Activated CD4-positive, alpha-beta T cell treated with anti-CD3 and anti-CD28 coated beads, Interleukin-2, amount 10 ng/mL, durations not matched to agents 7 days and 5 days (primary cell): ENCODE measurements at regions not wholly inside any gene's neighbourhood (a gene's known extent, or its start where the extent isn't known, plus 50 kb on each side); places are given as distances from the start of the nearest gene placed in this dataset.
"Not testable (repeated sequence)": the region's sequence is repeated elsewhere in the genome, so short reads cannot be mapped to it uniquely, and the experiment has no call there.

Source experiments
- CTCF ChIA-PET: fragments of 350-600 bp; sonication (Branson Sonifier 250); formaldehyde crosslinking; loops from one replicate; lab custom pipeline; 2021; ENCODE audit warnings: antibody characterized with exemption; lab: Charles Lee
- POLR2A ChIA-PET: fragments of 350-600 bp; sonication (Branson Sonifier 250); formaldehyde crosslinking; loops from one replicate; lab custom pipeline; 2021; ENCODE audit warnings: antibody characterized with exemption; lab: Charles Lee
- DNase-seq: peaks from one replicate; pipeline ENCODE4 v3.0.0-alpha.2; 2020
- H3K27ac Mint-ChIP-seq: one replicate; pipeline ENCODE4 v1.8.0; 2021; ENCODE audit warnings: mild to moderate bottlenecking, moderate library complexity, mixed read lengths
- H3K27me3 Mint-ChIP-seq: one replicate; pipeline ENCODE4 v1.8.0; 2021; ENCODE audit warnings: mixed read lengths
- H3K36me3 Mint-ChIP-seq: one replicate; pipeline ENCODE4 v1.8.0; 2021; ENCODE audit warnings: low read depth, mixed read lengths
- H3K4me1 Mint-ChIP-seq: one replicate; pipeline ENCODE4 v1.8.0; 2021; ENCODE audit warnings: mixed read lengths
- H3K4me3 Mint-ChIP-seq: one replicate; pipeline ENCODE4 v1.8.0; 2021; ENCODE audit warnings: mild to moderate bottlenecking, moderate library complexity, mixed read lengths
- H3K9me3 Mint-ChIP-seq: one replicate; pipeline ENCODE4 v1.8.0; 2021; ENCODE audit warnings: mixed read lengths

DNA sequence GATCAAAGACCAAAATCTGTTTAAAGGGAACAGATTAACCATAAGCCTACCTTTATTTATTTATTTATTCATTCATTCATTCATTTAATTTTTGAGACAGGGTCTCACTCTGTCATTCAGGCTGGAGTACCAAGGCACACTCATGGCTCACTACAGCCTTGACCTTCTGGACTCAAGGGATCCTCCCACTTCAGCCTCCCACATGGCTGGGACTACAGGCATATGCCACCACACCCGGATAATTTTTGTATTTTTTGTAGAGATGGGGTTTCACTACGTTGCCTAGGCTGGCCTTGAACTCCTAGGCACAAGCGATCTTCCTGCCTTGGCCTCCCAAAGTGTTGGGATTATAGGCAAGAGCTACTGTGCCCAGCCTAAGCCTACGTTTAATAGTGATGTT, 338.3 kb downstream of the SRGAP2C start:
- H3K4me3 Mint-ChIP-seq, H3K27ac Mint-ChIP-seq, DNase-seq, H3K27me3 Mint-ChIP-seq, POLR2A ChIA-PET, H3K9me3 Mint-ChIP-seq, CTCF ChIA-PET, H3K36me3 Mint-ChIP-seq: not testable (repeated sequence)
- peaks cover 26% of the 10 kb centered on the region for H3K4me1 Mint-ChIP-seq

GRCh38 chr1:121525355-121525754, 340.6 kb downstream of the SRGAP2C start:
- Mint-ChIP-seq H3K36me3 (peaks cover 4% of the 10 kb centered on the region), H3K27ac (no peak overlapping the region), H3K27me3 (no peaks in the 10 kb centered on the region), H3K4me1 (peaks cover 19% of the 10 kb centered on the region), H3K9me3 (peaks cover 4% of the 10 kb centered on the region), H3K4me3 (no peak overlapping the region)
- CTCF ChIA-PET, result no interaction called here
- POLR2A ChIA-PET, result no interaction called here
- DNase-seq, result no peak

DNA sequence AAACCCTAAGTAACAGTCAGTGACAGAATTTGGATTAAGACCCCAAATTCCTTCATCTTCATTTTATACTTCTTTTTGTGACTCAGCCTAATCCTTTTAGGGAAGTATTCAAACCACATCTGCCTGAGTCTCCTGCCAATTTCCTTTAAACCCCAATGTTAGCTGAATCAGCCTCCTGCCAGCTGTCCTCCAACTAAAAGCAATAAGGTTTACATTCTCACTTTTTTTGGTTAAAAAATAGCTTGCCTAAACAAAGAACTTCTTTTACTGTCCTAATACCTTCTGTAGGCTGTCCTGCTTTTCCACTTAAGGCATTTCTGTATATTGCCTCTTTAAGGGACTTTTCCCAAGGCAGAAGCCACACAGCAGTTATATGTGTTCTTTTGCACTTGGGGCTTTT, 344.2 kb downstream of the SRGAP2C start:
- H3K4me3 Mint-ChIP-seq, H3K27ac Mint-ChIP-seq, DNase-seq, POLR2A ChIA-PET, CTCF ChIA-PET, H3K36me3 Mint-ChIP-seq, H3K9me3 Mint-ChIP-seq, H3K27me3 Mint-ChIP-seq: not testable (repeated sequence)
- H3K4me1 Mint-ChIP-seq, result peaks cover 12% of the 10 kb centered on the region

DNA sequence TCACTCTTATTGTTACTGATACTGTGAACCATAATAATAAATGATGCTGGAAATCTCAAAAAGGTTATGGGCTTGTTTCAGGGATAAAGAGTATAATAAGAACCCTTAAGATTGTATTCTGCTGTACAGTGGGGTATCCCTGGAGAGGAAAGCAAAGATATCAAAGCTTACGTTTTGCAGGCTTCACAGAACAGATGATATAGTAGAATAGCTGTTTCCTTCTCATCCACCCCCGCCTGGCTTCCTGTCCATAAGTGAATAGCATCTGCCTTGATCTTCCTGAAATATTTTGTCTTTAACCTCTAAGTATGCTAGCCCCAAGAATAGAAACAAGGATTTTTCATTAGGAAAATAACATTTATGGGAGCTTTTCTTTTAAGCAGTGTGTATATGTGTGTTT, 345.3 kb downstream of the SRGAP2C start:
- H3K27ac Mint-ChIP-seq, H3K4me3 Mint-ChIP-seq, H3K36me3 Mint-ChIP-seq, H3K27me3 Mint-ChIP-seq, CTCF ChIA-PET, DNase-seq, H3K4me1 Mint-ChIP-seq, POLR2A ChIA-PET, H3K9me3 Mint-ChIP-seq: not testable (repeated sequence)

GRCh38 chr1:121531747-121532146, 347.0 kb downstream of the SRGAP2C start:
- CTCF ChIA-PET, H3K9me3 Mint-ChIP-seq, H3K4me3 Mint-ChIP-seq, H3K27me3 Mint-ChIP-seq, POLR2A ChIA-PET, H3K4me1 Mint-ChIP-seq, H3K36me3 Mint-ChIP-seq, H3K27ac Mint-ChIP-seq, DNase-seq: not testable (repeated sequence)

- H3K4me1 Mint-ChIP-seq, H3K4me3 Mint-ChIP-seq, POLR2A ChIA-PET, H3K36me3 Mint-ChIP-seq, CTCF ChIA-PET, H3K27ac Mint-ChIP-seq, H3K27me3 Mint-ChIP-seq, DNase-seq, H3K9me3 Mint-ChIP-seq: not testable (repeated sequence)
Measured at GRCh38 chr1:121538148-121538547, 353.4 kb downstream of the SRGAP2C start.

GRCh38 chr1:121538943-121539575, 354.3 kb downstream of the SRGAP2C start:
- H3K9me3 Mint-ChIP-seq, result no peaks in the 10 kb centered on the region

DNA sequence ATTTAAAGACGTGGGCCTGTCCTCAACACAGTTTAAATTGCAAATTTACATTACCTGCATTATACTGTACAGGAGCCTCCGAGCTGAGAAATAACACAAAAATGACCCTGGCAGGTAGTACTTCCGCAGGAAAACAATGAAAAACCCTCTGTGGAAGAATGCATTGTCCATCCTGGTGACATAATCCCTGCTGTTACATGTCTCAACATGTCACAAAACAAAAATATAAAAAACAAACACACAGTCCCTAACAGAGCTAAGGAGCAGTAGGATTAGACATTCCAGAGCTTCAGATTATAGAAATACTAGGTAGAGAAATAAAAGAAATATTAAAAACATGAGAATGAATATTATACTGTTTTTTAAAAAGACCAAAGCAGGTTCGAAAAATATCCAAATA, 359.2 kb downstream of the SRGAP2C start:
- H3K36me3 Mint-ChIP-seq, CTCF ChIA-PET, H3K4me1 Mint-ChIP-seq, H3K9me3 Mint-ChIP-seq, H3K4me3 Mint-ChIP-seq, DNase-seq, H3K27ac Mint-ChIP-seq, H3K27me3 Mint-ChIP-seq, POLR2A ChIA-PET: not testable (repeated sequence)

More at GRCh38 chr1:121538943-121539575, 354.3 kb downstream of the SRGAP2C start:
- Mint-ChIP-seq H3K27me3 (no peaks in the 10 kb centered on the region), H3K27ac (no peak overlapping the region), H3K36me3 (peaks cover 5% of the 10 kb centered on the region), H3K4me3 (no peak overlapping the region), H3K4me1 (no peaks in the 10 kb centered on the region)
- ChIA-PET CTCF (no interaction called here), POLR2A (no interaction called here)
- no peak for DNase-seq

GRCh38 chr1:121544500-121544899, 359.7 kb downstream of the SRGAP2C start:
- peaks cover 5% of the 10 kb centered on the region for H3K9me3 Mint-ChIP-seq
- no peak overlapping the region for H3K27ac Mint-ChIP-seq
- H3K4me3 Mint-ChIP-seq, result no peak overlapping the region
- ChIA-PET CTCF (no interaction called here), POLR2A (no interaction called here)
- H3K27me3 Mint-ChIP-seq, result no peaks in the 10 kb centered on the region
- peaks cover 5% of the 10 kb centered on the region for H3K4me1 Mint-ChIP-seq
- DNase-seq, result no peak
- H3K36me3 Mint-ChIP-seq, result peaks cover 5% of the 10 kb centered on the region

- H3K36me3 Mint-ChIP-seq, H3K27me3 Mint-ChIP-seq, CTCF ChIA-PET, DNase-seq, POLR2A ChIA-PET, H3K27ac Mint-ChIP-seq, H3K4me3 Mint-ChIP-seq: not testable (repeated sequence)
- Mint-ChIP-seq H3K4me1 (peaks cover 12% of the 10 kb centered on the region), H3K9me3 (peaks cover 12% of the 10 kb centered on the region)
Measured at GRCh38 chr1:121545899-121546298, 361.1 kb downstream of the SRGAP2C start.

GRCh38 chr1:121546830-121547591, 362.2 kb downstream of the SRGAP2C start:
- Mint-ChIP-seq H3K27me3 (no peaks in the 10 kb centered on the region), H3K36me3 (peaks cover 7% of the 10 kb centered on the region), H3K9me3 (peaks cover 13% of the 10 kb centered on the region), H3K4me3 (no peak overlapping the region), H3K27ac (no peak overlapping the region), H3K4me1 (peaks cover 22% of the 10 kb centered on the region)
- DNase-seq, result no peak
- ChIA-PET POLR2A (no interaction called here), CTCF (no interaction called here)

GRCh38 chr1:121547726-121548125, 363.0 kb downstream of the SRGAP2C start:
- H3K27me3 Mint-ChIP-seq, H3K36me3 Mint-ChIP-seq, DNase-seq, H3K4me3 Mint-ChIP-seq, H3K27ac Mint-ChIP-seq, POLR2A ChIA-PET: not testable (repeated sequence)
- H3K4me1 Mint-ChIP-seq, result peaks cover 29% of the 10 kb centered on the region
- H3K9me3 Mint-ChIP-seq, result peaks cover 15% of the 10 kb centered on the region
- CTCF ChIA-PET, result interaction anchor here (0.6 kb wide), 1 partner anchor 28 kb away, joined by 3 read pairs; no protein-coding TSS in a partner anchor

GRCh38 chr1:121550817-121551216, 366.0 kb downstream of the SRGAP2C start:
- H3K4me1 Mint-ChIP-seq, result peaks cover 36% of the 10 kb centered on the region
- DNase-seq, H3K36me3 Mint-ChIP-seq, POLR2A ChIA-PET, CTCF ChIA-PET, H3K4me3 Mint-ChIP-seq, H3K27me3 Mint-ChIP-seq: not testable (repeated sequence)
- H3K9me3 Mint-ChIP-seq, result peaks cover 15% of the 10 kb centered on the region
- H3K27ac Mint-ChIP-seq, result peak overlapping the region; percentile 58
